Suprapubic skin (tissue), 4 donors: ENCODE measurements at regions not wholly inside any gene's neighbourhood (a gene's known extent, or its start where the extent isn't known, plus 50 kb on each side); places are given as distances from the start of the nearest gene placed in this dataset.
"Not testable (repeated sequence)": the region's sequence is repeated elsewhere in the genome, so short reads cannot be mapped to it uniquely, and the experiment has no call there.

Experiments used
- EP300 ChIP-seq: sonication (generic); formaldehyde crosslinking; IDR thresholded peaks from one replicate; pipeline ENCODE4 v1.6.1; 2017; ENCODE audit warnings: antibody characterized with exemption
- POLR2A ChIP-seq, 2 donors: fragments of 450-650 bp; IDR thresholded peaks; one replicate each; pipeline ENCODE4 v1.6.1; 2017; ENCODE audit warnings: antibody characterized with exemption in 2 of 2, mild to moderate bottlenecking in 2 of 2, moderate library complexity in 2 of 2
- POLR2AphosphoS5 ChIP-seq, 3 donors: sonication (generic); formaldehyde crosslinking; IDR thresholded peaks; one replicate each; pipeline ENCODE4 v1.6.1; 2017; ENCODE audit warnings: antibody characterized with exemption in 3 of 3
- TF ChIP-seq, protein P1 (sequence below), 2 donors: fragments of 200-600 bp in 1 of 2; fragments of 450-650 bp in 1 of 2; sonication (generic) in 1 of 2; IDR thresholded peaks; one replicate each; pipeline ENCODE4 v1.5.1; 2016 to 2019; ENCODE audit warnings: antibody characterized with exemption in 2 of 2, mild to moderate bottlenecking in 1 of 2, moderate library complexity in 1 of 2

DNA sequence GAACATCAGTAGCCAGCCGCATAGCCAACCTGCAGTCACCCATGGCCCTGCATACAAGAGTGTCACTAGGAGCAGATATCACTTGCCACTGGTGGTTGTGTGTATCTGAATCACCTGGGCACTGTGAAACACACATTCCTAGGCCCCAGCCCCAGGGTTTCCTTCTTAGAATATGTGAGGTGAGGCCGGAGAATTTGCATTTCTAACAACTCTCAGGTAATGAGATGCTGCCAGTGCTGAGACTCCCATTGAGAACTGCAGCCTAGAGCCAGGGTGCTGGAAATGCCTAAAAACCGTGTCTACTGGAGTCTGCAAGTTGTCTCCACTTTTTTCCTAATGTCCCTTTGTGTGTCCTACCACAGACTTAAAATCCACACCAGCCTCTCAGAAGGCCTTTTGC, 232.0 kb upstream of the PLGLB2 start:
- TF ChIP-seq, protein P1, sequence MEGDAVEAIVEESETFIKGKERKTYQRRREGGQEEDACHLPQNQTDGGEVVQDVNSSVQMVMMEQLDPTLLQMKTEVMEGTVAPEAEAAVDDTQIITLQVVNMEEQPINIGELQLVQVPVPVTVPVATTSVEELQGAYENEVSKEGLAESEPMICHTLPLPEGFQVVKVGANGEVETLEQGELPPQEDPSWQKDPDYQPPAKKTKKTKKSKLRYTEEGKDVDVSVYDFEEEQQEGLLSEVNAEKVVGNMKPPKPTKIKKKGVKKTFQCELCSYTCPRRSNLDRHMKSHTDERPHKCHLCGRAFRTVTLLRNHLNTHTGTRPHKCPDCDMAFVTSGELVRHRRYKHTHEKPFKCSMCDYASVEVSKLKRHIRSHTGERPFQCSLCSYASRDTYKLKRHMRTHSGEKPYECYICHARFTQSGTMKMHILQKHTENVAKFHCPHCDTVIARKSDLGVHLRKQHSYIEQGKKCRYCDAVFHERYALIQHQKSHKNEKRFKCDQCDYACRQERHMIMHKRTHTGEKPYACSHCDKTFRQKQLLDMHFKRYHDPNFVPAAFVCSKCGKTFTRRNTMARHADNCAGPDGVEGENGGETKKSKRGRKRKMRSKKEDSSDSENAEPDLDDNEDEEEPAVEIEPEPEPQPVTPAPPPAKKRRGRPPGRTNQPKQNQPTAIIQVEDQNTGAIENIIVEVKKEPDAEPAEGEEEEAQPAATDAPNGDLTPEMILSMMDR (IDR thresholded peaks at IDR 0.05): not testable (repeated sequence)
- TF ChIP-seq POLR2AphosphoS5 (IDR thresholded peaks at IDR 0.05); EP300; POLR2A (IDR thresholded peaks at IDR 0.05): not testable (repeated sequence)
